HCT116 (cell line): ENCODE measurements at regions not wholly inside any gene's neighbourhood (a gene's known extent, or its start where the extent isn't known, plus 50 kb on each side); places are given as distances from the start of the nearest gene placed in this dataset.

ENCODE experiments used
- EZH2 ChIP-seq: fragments of 200-600 bp; sonication (generic); IDR thresholded peaks from 2 replicates; pipeline ENCODE4 v1.6.1; 2017; ENCODE audit warnings: antibody characterized with exemption, mixed run types
- EZH2phosphoT487 ChIP-seq: fragments of 200-600 bp; IDR thresholded peaks from 2 replicates; pipeline ENCODE4 v1.6.1; 2018; ENCODE audit warnings: antibody characterized with exemption, borderline replicate concordance
- JUND ChIP-seq: IDR thresholded peaks from 2 replicates; pipeline ENCODE4 v1.6.1; 2012
- POLR2AphosphoS5 ChIP-seq: IDR thresholded peaks from 2 replicates; pipeline ENCODE4 v1.6.1; 2011; ENCODE audit warnings: mild to moderate bottlenecking, low read depth, low read length, moderate library complexity
- SP1 ChIP-seq: IDR thresholded peaks from 2 replicates; pipeline ENCODE4 v1.6.1; 2012; ENCODE audit warnings: low read depth
- YY1 ChIP-seq: IDR thresholded peaks from 2 replicates; pipeline ENCODE4 v1.6.1; 2011; ENCODE audit warnings: low read length, low read depth, moderate library complexity, mild to moderate bottlenecking; ENCODE audit not compliant: insufficient replicate concordance; ENCODE audit errors: extremely low read depth
- TF ChIP-seq, protein P1 (sequence below), 3 experiments: fragments of 200-600 bp in 1 of 3; sonication (generic) in 1 of 3; IDR thresholded peaks in 2 of 3; conservative IDR thresholded peaks in 1 of 3; 2 replicates each; pipeline ENCODE4 v1.5.1; 2012 to 2017; ENCODE audit warnings: low read depth in 2 of 3, low read length in 2 of 3, antibody characterized with exemption in 1 of 3, borderline replicate concordance in 1 of 3, control low read depth in 1 of 3, mild to moderate bottlenecking in 1 of 3, mixed read lengths in 1 of 3, mixed run types in 1 of 3, moderate library complexity in 1 of 3; ENCODE audit not compliant: insufficient read depth in 1 of 3
- TF ChIP-seq, protein P2 (sequence below): IDR thresholded peaks from 2 replicates; pipeline ENCODE4 v1.6.1; 2012
- TF ChIP-seq, protein P3 (sequence below): IDR thresholded peaks from 2 replicates; pipeline ENCODE4 v1.6.1; 2012; ENCODE audit warnings: low read depth

DNA sequence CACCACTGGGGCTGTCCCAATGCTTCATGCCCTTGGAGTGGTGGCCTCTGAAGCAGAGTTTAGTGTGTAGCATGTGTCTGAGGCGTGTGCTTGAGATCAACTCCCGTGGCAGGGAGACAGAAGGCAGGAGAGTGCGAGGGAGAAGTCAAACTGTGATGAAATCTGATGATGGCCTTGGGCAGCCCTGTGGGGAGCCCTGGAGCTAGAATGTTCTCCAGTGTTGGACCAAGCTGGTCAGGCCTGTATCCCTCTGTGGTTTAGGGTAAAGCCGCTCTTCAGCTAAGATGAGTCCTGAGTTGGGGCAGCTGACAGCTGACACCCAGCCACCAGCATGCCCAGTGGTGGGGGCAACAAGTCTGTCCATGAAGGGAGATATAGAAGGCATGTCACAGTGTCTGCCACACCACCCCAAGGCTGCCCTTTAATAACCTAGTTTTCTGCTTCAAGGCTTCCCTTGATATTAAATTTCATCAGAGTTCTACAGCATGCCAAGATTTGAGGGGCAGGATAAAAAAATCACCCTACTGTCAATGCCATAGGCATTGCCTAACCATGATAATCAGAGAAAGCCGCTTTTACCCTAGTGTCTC is 170.5 kb upstream of the SVIL start:
- TF ChIP-seq, protein P1, sequence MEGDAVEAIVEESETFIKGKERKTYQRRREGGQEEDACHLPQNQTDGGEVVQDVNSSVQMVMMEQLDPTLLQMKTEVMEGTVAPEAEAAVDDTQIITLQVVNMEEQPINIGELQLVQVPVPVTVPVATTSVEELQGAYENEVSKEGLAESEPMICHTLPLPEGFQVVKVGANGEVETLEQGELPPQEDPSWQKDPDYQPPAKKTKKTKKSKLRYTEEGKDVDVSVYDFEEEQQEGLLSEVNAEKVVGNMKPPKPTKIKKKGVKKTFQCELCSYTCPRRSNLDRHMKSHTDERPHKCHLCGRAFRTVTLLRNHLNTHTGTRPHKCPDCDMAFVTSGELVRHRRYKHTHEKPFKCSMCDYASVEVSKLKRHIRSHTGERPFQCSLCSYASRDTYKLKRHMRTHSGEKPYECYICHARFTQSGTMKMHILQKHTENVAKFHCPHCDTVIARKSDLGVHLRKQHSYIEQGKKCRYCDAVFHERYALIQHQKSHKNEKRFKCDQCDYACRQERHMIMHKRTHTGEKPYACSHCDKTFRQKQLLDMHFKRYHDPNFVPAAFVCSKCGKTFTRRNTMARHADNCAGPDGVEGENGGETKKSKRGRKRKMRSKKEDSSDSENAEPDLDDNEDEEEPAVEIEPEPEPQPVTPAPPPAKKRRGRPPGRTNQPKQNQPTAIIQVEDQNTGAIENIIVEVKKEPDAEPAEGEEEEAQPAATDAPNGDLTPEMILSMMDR (IDR thresholded peaks at IDR 0.05 in 2 of 3, conservative IDR thresholded peaks at IDR 0.05 in 1 of 3; ENCODE audit: borderline replicate concordance in 1 of 3, insufficient read depth in 1 of 3, low read depth in 2 of 3, low read length in 2 of 3), result no peak
- no peak for TF ChIP-seq JUND
- TF ChIP-seq, protein P2, sequence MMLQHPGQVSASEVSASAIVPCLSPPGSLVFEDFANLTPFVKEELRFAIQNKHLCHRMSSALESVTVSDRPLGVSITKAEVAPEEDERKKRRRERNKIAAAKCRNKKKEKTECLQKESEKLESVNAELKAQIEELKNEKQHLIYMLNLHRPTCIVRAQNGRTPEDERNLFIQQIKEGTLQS, result no peak
- no peak for TF ChIP-seq POLR2AphosphoS5
- TF ChIP-seq, protein P3, sequence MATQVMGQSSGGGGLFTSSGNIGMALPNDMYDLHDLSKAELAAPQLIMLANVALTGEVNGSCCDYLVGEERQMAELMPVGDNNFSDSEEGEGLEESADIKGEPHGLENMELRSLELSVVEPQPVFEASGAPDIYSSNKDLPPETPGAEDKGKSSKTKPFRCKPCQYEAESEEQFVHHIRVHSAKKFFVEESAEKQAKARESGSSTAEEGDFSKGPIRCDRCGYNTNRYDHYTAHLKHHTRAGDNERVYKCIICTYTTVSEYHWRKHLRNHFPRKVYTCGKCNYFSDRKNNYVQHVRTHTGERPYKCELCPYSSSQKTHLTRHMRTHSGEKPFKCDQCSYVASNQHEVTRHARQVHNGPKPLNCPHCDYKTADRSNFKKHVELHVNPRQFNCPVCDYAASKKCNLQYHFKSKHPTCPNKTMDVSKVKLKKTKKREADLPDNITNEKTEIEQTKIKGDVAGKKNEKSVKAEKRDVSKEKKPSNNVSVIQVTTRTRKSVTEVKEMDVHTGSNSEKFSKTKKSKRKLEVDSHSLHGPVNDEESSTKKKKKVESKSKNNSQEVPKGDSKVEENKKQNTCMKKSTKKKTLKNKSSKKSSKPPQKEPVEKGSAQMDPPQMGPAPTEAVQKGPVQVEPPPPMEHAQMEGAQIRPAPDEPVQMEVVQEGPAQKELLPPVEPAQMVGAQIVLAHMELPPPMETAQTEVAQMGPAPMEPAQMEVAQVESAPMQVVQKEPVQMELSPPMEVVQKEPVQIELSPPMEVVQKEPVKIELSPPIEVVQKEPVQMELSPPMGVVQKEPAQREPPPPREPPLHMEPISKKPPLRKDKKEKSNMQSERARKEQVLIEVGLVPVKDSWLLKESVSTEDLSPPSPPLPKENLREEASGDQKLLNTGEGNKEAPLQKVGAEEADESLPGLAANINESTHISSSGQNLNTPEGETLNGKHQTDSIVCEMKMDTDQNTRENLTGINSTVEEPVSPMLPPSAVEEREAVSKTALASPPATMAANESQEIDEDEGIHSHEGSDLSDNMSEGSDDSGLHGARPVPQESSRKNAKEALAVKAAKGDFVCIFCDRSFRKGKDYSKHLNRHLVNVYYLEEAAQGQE, result no peak
- TF ChIP-seq SP1, result no peak
- no peak for TF ChIP-seq EZH2phosphoT487
- no peak for TF ChIP-seq EZH2
- TF ChIP-seq YY1, result no peak
